Natural killer cell treated with Interleukin-12 subunit alpha and Interleukin-12 subunit beta and Interleukin-15 and Interleukin-18, amount 100 ng/mL, for 72 hours (primary cell): ENCODE measurements at regions not wholly inside any gene's neighbourhood (a gene's known extent, or its start where the extent isn't known, plus 50 kb on each side); places are given as distances from the start of the nearest gene placed in this dataset.

Experiments used
- ATAC-seq, 2 donors: fragments of 150-1000 bp; cut with Tn5 transposase in 1 of 2; sonication (Bioruptor Pico), chemical (Tn5 transposase) in 1 of 2; 2 replicates each; pipeline ENCODE4 v1.10.0; 2021
- DNase-seq: peaks from one replicate; pipeline ENCODE4 v3.0.0; 2022; ENCODE audit warnings: low spot score
- H3K27ac Mint-ChIP-seq, 2 donors: 1 replicate in 1 of 2; 2 replicates in 1 of 2; pipeline ENCODE4 v1.8.0; 2022; ENCODE audit warnings: mixed read lengths in 2 of 2, mild to moderate bottlenecking in 1 of 2, moderate library complexity in 1 of 2
- H3K27me3 Mint-ChIP-seq, 2 donors: 1 replicate in 1 of 2; 2 replicates in 1 of 2; pipeline ENCODE4 v1.8.0; 2022; ENCODE audit warnings: mixed read lengths in 2 of 2
- H3K36me3 Mint-ChIP-seq: one replicate; pipeline ENCODE4 v1.8.0; 2022; ENCODE audit warnings: mixed read lengths
- H3K4me1 Mint-ChIP-seq, 2 donors: 1 replicate in 1 of 2; 2 replicates in 1 of 2; pipeline ENCODE4 v1.8.0; 2022; ENCODE audit warnings: low read depth in 2 of 2, mixed read lengths in 2 of 2, mild to moderate bottlenecking in 1 of 2
- H3K4me3 Mint-ChIP-seq: one replicate; pipeline ENCODE4 v1.8.0; 2022; ENCODE audit warnings: mixed read lengths
- H3K9me3 Mint-ChIP-seq: 2 replicates; pipeline ENCODE4 v1.8.0; 2022; ENCODE audit warnings: mixed read lengths

DNA sequence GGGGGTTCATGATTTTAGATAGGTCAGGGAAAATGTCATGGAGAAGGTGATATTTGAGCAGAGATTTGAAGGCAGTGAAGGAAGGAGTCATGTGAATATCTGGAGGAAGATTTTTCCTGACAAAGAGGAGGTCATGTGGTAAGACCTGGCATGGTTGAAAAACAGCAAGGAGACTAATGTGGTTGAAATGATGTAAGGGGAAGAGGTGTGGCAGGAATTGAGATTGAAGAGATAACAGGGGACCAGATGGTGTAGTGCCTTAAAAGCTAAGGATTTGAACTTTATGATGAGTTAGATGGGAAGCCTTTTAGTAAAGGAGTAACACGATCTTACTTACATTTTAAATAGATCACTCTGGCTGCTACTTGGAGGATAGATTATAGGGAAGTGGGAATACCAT is 210.9 kb downstream of the RTL9 start:
- no peak for DNase-seq
- no peak for ATAC-seq
- H3K36me3 Mint-ChIP-seq, result no peaks in the 10 kb centered on the region
- no peaks in the 10 kb centered on the region for H3K27me3 Mint-ChIP-seq
- no peak overlapping the region for H3K4me3 Mint-ChIP-seq
- H3K27ac Mint-ChIP-seq, result no peak overlapping the region
- no peaks in the 10 kb centered on the region for H3K9me3 Mint-ChIP-seq
- H3K4me1 Mint-ChIP-seq, result no peaks in the 10 kb centered on the region

DNA sequence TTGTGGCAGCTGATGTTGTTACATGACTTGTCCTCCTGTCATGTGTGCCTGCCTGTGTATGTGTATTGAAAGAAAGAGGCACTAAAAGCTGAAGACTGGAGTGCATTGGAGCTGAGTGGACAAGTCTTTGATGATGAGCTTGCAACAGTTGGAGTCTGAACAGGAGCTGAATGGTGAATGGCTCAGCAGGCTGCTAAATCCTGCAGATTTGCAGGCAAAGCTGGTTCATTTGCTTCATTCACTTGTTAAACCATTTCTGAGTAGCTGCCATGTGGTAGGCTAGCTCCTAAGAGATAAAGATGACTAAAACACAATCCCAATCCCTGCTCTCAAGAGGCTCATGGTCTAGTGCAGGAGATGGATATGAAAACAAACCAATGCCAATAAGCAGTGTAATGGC is 217.3 kb downstream of the CHRDL1 start:
- Mint-ChIP-seq H3K9me3 (peaks cover 4% of the 10 kb centered on the region), H3K27ac (no peak overlapping the region), H3K4me1 (no peaks in the 10 kb centered on the region), H3K27me3 (peaks cover 0 to 10% of the 10 kb centered on the region in 2 donors), H3K4me3 (no peak overlapping the region), H3K36me3 (no peaks in the 10 kb centered on the region)
- ATAC-seq (no peak), DNase-seq (no peak)

DNA sequence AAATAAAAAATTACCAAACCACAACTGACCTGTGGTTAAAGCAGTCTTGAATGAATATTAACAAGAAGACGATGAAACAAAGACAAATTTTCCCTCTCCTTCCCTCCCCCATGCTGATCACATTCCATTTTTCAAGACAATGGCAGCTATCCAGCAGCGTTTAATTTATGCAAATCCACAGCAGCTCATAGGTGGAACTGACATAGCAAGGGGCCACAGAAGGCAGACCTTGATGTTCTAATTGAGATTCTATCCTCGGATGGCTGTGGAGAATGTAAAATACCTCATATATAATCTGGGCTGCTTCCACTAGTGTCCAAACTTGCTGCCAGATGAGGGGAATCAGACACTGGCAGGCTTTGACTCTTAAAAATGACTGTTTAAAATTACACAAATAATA is 211.5 kb downstream of the CHRDL1 start:
- no peak for ATAC-seq
- no peaks in the 10 kb centered on the region for H3K36me3 Mint-ChIP-seq
- no peak overlapping the region for H3K4me3 Mint-ChIP-seq
- no peak for DNase-seq
- peaks cover 4% of the 10 kb centered on the region for H3K9me3 Mint-ChIP-seq
- H3K4me1 Mint-ChIP-seq, result no peaks in the 10 kb centered on the region
- H3K27ac Mint-ChIP-seq, result no peak overlapping the region
- H3K27me3 Mint-ChIP-seq, result peaks cover 0 to 5% of the 10 kb centered on the region in 2 donors

DNA sequence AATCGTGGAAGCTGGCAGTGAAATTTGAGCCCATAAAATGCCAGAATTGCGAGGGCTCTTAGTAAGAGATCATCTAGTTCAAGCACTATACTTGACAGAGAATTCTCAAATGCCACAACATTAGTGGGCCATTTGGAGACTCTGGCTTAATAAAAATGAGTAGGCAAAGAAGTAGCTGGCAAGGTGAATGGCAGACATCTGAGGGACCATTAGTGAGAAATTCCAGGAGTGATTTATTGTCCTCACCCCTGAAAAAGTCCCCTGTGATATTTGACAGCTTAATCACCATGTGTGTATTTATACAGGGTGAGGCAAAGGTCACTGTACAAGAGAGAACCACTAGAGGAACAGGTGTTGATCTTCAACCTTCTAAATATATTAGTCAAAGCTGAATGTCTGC is 207.5 kb downstream of the CHRDL1 start:
- DNase-seq, result no peak
- H3K27ac Mint-ChIP-seq, result no peak overlapping the region
- H3K4me3 Mint-ChIP-seq, result no peak overlapping the region
- H3K36me3 Mint-ChIP-seq, result no peaks in the 10 kb centered on the region
- peaks cover 0 to 6% of the 10 kb centered on the region in 2 donors for H3K27me3 Mint-ChIP-seq
- ATAC-seq, result no peak
- no peaks in the 10 kb centered on the region for H3K9me3 Mint-ChIP-seq
- no peaks in the 10 kb centered on the region for H3K4me1 Mint-ChIP-seq

DNA sequence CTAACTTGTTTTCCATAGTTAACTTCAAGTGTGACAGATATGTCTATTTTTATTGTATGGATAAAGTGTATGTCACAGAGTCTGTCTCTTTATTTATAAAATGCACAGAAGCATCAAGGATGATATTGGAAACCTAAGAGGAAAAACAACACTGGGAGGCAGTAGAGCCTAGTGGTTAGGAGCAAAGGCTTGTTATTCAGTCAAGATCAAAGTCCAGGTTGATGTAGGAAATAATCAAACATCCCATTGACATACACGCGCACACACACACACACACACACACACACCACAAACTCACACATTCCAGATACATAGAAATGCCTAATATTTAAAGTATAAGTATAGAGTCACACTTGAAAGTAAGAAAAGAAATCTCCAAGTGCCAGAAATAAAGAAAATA is 206.8 kb downstream of the CHRDL1 start:
- no peaks in the 10 kb centered on the region for H3K36me3 Mint-ChIP-seq
- H3K4me1 Mint-ChIP-seq, result no peaks in the 10 kb centered on the region
- ATAC-seq (no peak), DNase-seq (no peak)
- H3K27ac Mint-ChIP-seq, result no peak overlapping the region
- H3K4me3 Mint-ChIP-seq, result no peak overlapping the region
- H3K9me3 Mint-ChIP-seq, result no peaks in the 10 kb centered on the region
- H3K27me3 Mint-ChIP-seq, result peaks cover 0 to 5% of the 10 kb centered on the region in 2 donors

DNA sequence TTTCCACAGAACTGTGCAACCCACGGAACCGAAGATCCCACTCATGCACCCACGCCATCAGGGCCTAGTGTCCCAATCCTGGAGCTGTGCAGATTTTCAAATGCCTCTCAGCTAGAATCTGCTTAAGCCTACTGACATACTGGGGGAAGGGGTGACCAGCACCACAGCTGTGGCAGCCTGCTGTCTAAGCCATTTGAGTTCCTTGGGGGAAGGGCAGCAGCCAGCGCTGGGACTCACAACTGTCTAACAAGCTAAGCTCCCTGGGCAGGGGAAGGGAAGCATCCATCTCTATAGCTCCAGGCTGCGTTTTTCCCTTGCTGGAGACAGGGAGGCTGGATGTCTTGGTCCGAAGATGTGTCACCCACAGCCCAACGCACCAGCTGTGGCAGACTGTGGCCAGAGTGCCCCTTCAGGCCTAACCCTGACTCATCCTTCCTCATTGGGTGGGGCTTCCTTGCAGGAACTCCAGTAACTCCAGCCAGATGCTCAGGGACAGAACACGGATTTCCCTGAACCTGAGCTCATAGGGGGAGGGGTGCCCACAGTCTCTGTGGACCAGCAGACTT is 194.8 kb downstream of the CHRDL1 start:
- Mint-ChIP-seq H3K27ac (no peak overlapping the region), H3K27me3 (no peaks in the 10 kb centered on the region), H3K36me3 (peaks cover 6% of the 10 kb centered on the region), H3K4me1 (no peaks in the 10 kb centered on the region), H3K9me3 (peaks cover 6% of the 10 kb centered on the region), H3K4me3 (no peak overlapping the region)
- no peak for ATAC-seq
- no peak for DNase-seq

DNA sequence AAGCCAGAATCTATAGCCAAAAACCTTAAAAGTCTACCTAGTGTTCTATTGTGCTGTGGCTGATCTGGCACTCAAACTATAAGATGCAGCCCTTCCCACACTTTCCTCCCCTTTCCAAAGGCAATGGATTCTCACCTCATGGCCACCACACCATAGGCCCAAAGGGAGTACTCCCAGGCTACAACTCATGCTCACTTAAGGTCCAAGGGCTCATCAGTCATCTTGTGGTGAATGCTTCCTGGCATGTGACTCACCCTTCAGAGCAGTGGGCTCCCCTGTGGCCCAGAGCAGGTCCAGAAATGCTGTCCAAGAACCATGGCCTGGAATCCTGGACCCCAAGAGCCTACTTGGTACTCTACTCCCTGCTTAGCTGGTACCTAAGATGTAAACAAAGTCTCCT is 181.0 kb downstream of the CHRDL1 start:
- Mint-ChIP-seq H3K9me3 (no peaks in the 10 kb centered on the region), H3K27me3 (no peaks in the 10 kb centered on the region), H3K36me3 (no peaks in the 10 kb centered on the region), H3K27ac (no peak overlapping the region), H3K4me3 (no peak overlapping the region), H3K4me1 (no peaks in the 10 kb centered on the region)
- no peak for DNase-seq
- ATAC-seq, result peak in 1 of 2 donors; percentile 50
